ENCODE measurements at regions not wholly inside any gene's neighbourhood (a gene's known extent, or its start where the extent isn't known, plus 50 kb on each side); places are given as distances from the start of the nearest gene placed in this dataset.

GRCh38 chr5:81853030-81853357 lies 102.1 kb upstream of the SSBP2 start:
- H3K9me3 ChIP-seq (ENCODE audit: control extremely low read depth in 1 of 5, control insufficient read depth in 4 of 5, insufficient read depth in 2 of 5, low read depth in 1 of 5, low read length in 4 of 5): no peaks in the 10 kb centered on the region
- ChIA-PET CTCF (interaction anchor here (1.2 to 6.2 kb wide), 3 partner anchors 15 to 421 kb away, joined by 3 to 51 read pairs (median 4); no protein-coding TSS in a partner anchor), POLR2A (interaction anchor here (1.9 to 2.8 kb wide), 2 partner anchors 102 to 346 kb away, joined by 5 to 52 read pairs; partner anchors contain the start of gene SSBP2)
- WGBS (ENCODE audit: insufficient coverage): 75% methylated on average over 2 of the region's 6 CpGs
- no peaks in the 10 kb centered on the region for H3K36me3 ChIP-seq (ENCODE audit: control insufficient read depth in 4 of 4, insufficient read depth in 4 of 4, low read length in 3 of 4)
- H3K4me1 ChIP-seq (ENCODE audit: control extremely low read depth in 1 of 4, control insufficient read depth in 4 of 4, insufficient read depth in 4 of 4, low read length in 3 of 4): peaks cover 25 to 78% (median 60%) of the 10 kb centered on the region in 4 experiments
- H3K4me3 ChIP-seq (ENCODE audit: control insufficient read depth in 1 of 7, extremely low read depth in 1 of 7, insufficient read depth in 4 of 7, low read depth in 2 of 7, low read length in 6 of 7): peak overlapping the region in 5 of 7 experiments; percentile 52 to 80 (median 65)
- no peaks in the 10 kb centered on the region for H3K27me3 ChIP-seq (replicated peaks in 2 of 5; ENCODE audit: control insufficient read depth in 4 of 5, insufficient read depth in 5 of 5, low read length in 4 of 5)
- DNase-seq: no peak
- H3K27ac ChIP-seq (ENCODE audit: insufficient read depth in 1 of 2, low read depth in 1 of 2, low read length in 2 of 2, poor library complexity in 1 of 2, severe bottlenecking in 2 of 2): peak overlapping the region in 1 of 2 experiments; percentile 70

DNA sequence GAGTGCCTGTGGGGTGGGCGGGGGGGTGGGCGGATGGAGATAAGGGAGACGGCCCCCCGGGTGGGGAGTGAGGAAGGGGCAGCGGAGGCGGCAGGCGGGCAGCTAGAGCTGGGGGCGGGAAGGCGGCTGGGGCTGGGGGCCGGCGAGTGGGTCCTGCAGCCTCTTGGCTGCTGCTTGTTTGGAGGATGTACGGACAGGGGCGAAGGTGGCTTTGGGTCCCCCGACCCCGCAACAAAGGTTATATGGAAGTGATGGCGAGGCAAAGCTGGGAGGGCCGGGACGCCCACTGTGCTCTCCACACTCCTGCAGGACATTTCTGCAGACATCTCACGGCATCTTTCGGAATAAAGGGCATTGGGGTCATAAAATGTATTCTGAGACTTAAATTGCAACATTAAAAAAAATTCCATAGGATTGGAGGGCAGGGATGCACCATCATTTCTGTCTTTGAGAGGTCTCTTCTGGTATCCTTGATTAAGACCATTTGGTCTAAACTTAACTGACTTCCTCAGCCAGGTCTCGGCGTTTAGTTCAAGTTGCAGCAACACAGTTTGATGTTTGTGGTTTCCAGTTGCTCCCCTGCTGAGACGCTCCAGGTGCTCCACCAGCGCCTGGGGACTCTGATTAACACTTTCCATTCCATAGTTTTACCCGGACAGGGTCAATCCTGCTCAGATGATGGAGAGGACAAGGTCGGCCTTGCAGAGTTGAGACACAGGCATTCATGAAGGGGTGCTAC lies 101.6 kb upstream of the SSBP2 start:
- Histone ChIP-seq H3K4me1 (ENCODE audit: control extremely low read depth in 1 of 4, control insufficient read depth in 4 of 4, insufficient read depth in 4 of 4, low read length in 3 of 4) (peaks cover 26 to 78% (median 60%) of the 10 kb centered on the region in 4 experiments), H3K4me3 (ENCODE audit: control insufficient read depth in 1 of 7, extremely low read depth in 1 of 7, insufficient read depth in 4 of 7, low read depth in 2 of 7, low read length in 6 of 7) (peak overlapping the region in 6 of 7 experiments; percentile 62 to 80 (median 64)), H3K27ac (ENCODE audit: insufficient read depth in 1 of 2, low read depth in 1 of 2, low read length in 2 of 2, poor library complexity in 1 of 2, severe bottlenecking in 2 of 2) (peak overlapping the region; percentile 26 to 70), H3K9me3 (ENCODE audit: control extremely low read depth in 1 of 5, control insufficient read depth in 4 of 5, insufficient read depth in 2 of 5, low read depth in 1 of 5, low read length in 4 of 5) (no peaks in the 10 kb centered on the region), H3K27me3 (replicated peaks in 2 of 5; ENCODE audit: control insufficient read depth in 4 of 5, insufficient read depth in 5 of 5, low read length in 4 of 5) (no peaks in the 10 kb centered on the region), H3K36me3 (ENCODE audit: control insufficient read depth in 4 of 4, insufficient read depth in 4 of 4, low read length in 3 of 4) (no peaks in the 10 kb centered on the region)
- DNase-seq: peak in 2 of 3 donors; percentile 68 to 75
- CTCF ChIA-PET: interaction anchor here (1.1 to 6.2 kb wide), 10 partner anchors 10 to 421 kb away, joined by 3 to 56 read pairs (median 4); partner anchors contain the start of gene SSBP2
- 5% methylated on average over 15 of the region's 26 CpGs for WGBS (ENCODE audit: insufficient coverage)
- POLR2A ChIA-PET: interaction anchor here (0.6 to 2.8 kb wide), 3 partner anchors 101 to 345 kb away, joined by 3 to 52 read pairs (median 5); partner anchors contain the start of gene SSBP2

DNA sequence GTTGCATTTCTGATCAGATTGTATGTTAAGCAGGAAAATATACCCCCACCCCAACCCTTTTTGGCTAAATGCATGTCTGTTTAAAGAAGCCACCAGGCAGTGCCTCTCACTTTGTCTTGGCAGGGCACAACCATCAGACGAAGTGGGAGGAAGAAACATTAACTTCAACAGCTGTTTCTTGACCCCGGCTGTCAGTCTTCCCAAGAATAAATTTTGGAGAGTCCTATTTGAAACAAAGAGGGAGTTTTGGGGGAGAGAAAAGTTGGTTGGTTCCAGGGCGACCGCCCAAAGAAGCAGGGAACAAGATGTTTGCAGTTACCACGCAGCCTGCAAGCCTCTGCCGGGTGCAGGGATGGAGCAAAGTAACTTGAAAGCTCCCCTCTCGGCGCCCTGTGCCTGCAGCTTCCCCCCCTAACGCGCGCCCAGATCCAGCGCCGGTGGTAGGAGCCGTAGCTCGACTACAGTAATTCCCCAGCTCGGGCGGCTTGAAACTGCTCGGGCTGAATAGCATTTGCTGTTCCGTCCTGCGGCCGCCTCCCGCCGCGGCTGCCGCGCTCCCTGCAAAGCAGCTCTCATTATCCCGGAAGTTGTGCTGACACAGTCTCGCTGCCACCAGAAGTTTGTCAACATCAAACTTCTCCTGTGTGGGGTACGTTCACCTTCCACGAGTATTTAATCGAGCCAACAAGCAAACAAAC lies 100.7 kb upstream of the SSBP2 start:
- Histone ChIP-seq H3K4me3 (ENCODE audit: control insufficient read depth in 1 of 7, extremely low read depth in 1 of 7, insufficient read depth in 4 of 7, low read depth in 2 of 7, low read length in 6 of 7) (peak overlapping the region in 6 of 7 experiments; percentile 59 to 80 (median 64)), H3K4me1 (ENCODE audit: control extremely low read depth in 1 of 4, control insufficient read depth in 4 of 4, insufficient read depth in 4 of 4, low read length in 3 of 4) (peaks cover 26 to 70% (median 53%) of the 10 kb centered on the region in 4 experiments), H3K36me3 (ENCODE audit: control insufficient read depth in 4 of 4, insufficient read depth in 4 of 4, low read length in 3 of 4) (no peaks in the 10 kb centered on the region), H3K27me3 (replicated peaks in 2 of 5; ENCODE audit: control insufficient read depth in 4 of 5, insufficient read depth in 5 of 5, low read length in 4 of 5) (no peaks in the 10 kb centered on the region), H3K27ac (ENCODE audit: insufficient read depth in 1 of 2, low read depth in 1 of 2, low read length in 2 of 2, poor library complexity in 1 of 2, severe bottlenecking in 2 of 2) (peak overlapping the region; percentile 46 to 86), H3K9me3 (ENCODE audit: control extremely low read depth in 1 of 5, control insufficient read depth in 4 of 5, insufficient read depth in 2 of 5, low read depth in 1 of 5, low read length in 4 of 5) (no peaks in the 10 kb centered on the region)
- ChIA-PET CTCF (interaction anchor here (0.7 to 6.2 kb wide), 20 partner anchors 9 to 340 kb away, joined by 3 to 56 read pairs (median 4); partner anchors contain the start of gene SSBP2), POLR2A (interaction anchor here (0.6 to 2.8 kb wide), 3 partner anchors 100 to 344 kb away, joined by 3 to 52 read pairs (median 5); partner anchors contain the start of gene SSBP2)
- DNase-seq: peak; percentile 94 to 97 (median 96)
- WGBS (ENCODE audit: insufficient coverage): 0% methylated on average over 27 of the region's 31 CpGs

DNA sequence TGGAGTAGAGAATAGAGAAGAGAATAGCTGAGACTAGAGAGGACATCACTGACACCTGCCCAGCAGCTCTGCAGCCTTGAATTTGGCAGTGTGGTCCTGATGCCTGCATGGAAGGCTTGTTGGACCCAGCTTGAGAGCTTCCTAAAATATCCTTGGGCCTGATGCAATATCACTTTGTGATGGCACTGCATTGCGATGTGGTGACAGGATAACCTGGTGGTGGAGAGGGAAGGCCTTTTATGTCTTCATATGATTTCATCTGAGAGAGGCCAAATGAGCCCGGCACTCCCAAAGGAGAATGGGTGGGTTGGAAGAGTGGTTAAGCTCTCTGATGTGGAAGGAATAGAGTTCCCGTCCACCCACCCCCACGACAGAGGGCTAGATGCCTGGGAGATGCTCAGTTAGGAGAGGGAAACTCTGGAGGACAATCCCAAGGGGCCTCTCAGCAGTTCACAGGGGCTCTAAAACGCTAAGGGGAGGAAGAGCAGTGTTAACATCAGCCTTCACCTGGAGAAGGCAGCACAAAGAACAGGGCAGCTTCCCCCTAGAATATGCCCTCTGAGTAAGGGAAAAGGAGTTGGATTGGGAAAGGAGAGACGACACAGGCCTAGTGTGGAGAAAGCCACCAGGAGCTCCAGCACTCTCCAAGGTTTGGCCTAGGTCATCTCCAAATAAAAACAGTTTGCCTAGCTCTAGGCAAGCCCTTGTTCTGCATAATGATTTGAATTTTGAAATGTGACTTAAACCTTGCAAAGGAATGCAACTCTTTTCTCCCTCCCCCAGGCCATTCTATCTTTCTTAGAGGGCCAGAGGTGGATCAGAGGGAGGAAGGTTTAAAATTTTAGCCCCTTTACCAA lies 99.8 kb upstream of the SSBP2 start:
- H3K4me1 ChIP-seq (ENCODE audit: control extremely low read depth in 1 of 4, control insufficient read depth in 4 of 4, insufficient read depth in 4 of 4, low read length in 3 of 4): peaks cover 26 to 68% (median 53%) of the 10 kb centered on the region in 4 experiments
- H3K27ac ChIP-seq (ENCODE audit: insufficient read depth in 1 of 2, low read depth in 1 of 2, low read length in 2 of 2, poor library complexity in 1 of 2, severe bottlenecking in 2 of 2): peak overlapping the region; percentile 46 to 86
- peak overlapping the region in 4 of 7 experiments; percentile 59 to 80 (median 71) for H3K4me3 ChIP-seq (ENCODE audit: control insufficient read depth in 1 of 7, extremely low read depth in 1 of 7, insufficient read depth in 4 of 7, low read depth in 2 of 7, low read length in 6 of 7)
- ChIA-PET CTCF (interaction anchor here (0.7 to 6.2 kb wide), 24 partner anchors 8 to 339 kb away, joined by 3 to 56 read pairs (median 4); partner anchors contain the start of gene SSBP2), POLR2A (interaction anchor here (0.5 to 2.8 kb wide), 3 partner anchors 53 to 344 kb away, joined by 3 to 52 read pairs (median 5); partner anchors contain the start of gene SSBP2)
- 79% methylated on average over 5 of the region's 6 CpGs for WGBS (ENCODE audit: insufficient coverage)
- H3K27me3 ChIP-seq (replicated peaks in 2 of 5; ENCODE audit: control insufficient read depth in 4 of 5, insufficient read depth in 5 of 5, low read length in 4 of 5): no peaks in the 10 kb centered on the region
- H3K36me3 ChIP-seq (ENCODE audit: control insufficient read depth in 4 of 4, insufficient read depth in 4 of 4, low read length in 3 of 4): no peaks in the 10 kb centered on the region
- no peak for DNase-seq
- H3K9me3 ChIP-seq (ENCODE audit: control extremely low read depth in 1 of 5, control insufficient read depth in 4 of 5, insufficient read depth in 2 of 5, low read depth in 1 of 5, low read length in 4 of 5): no peaks in the 10 kb centered on the region

- 100% methylated on average over 3 of the region's 4 CpGs for WGBS (ENCODE audit: insufficient coverage)
- Histone ChIP-seq H3K4me1 (ENCODE audit: control extremely low read depth in 1 of 4, control insufficient read depth in 4 of 4, insufficient read depth in 4 of 4, low read length in 3 of 4) (peaks cover 26 to 60% (median 49%) of the 10 kb centered on the region in 4 experiments), H3K9me3 (ENCODE audit: control extremely low read depth in 1 of 5, control insufficient read depth in 4 of 5, insufficient read depth in 2 of 5, low read depth in 1 of 5, low read length in 4 of 5) (no peaks in the 10 kb centered on the region), H3K27ac (ENCODE audit: insufficient read depth in 1 of 2, low read depth in 1 of 2, low read length in 2 of 2, poor library complexity in 1 of 2, severe bottlenecking in 2 of 2) (peak overlapping the region in 1 of 2 experiments; percentile 86), H3K36me3 (ENCODE audit: control insufficient read depth in 4 of 4, insufficient read depth in 4 of 4, low read length in 3 of 4) (no peaks in the 10 kb centered on the region), H3K27me3 (replicated peaks in 2 of 5; ENCODE audit: control insufficient read depth in 4 of 5, insufficient read depth in 5 of 5, low read length in 4 of 5) (no peaks in the 10 kb centered on the region), H3K4me3 (ENCODE audit: control insufficient read depth in 1 of 7, extremely low read depth in 1 of 7, insufficient read depth in 4 of 7, low read depth in 2 of 7, low read length in 6 of 7) (no peak overlapping the region)
- ChIA-PET POLR2A (interaction anchor here (2.8 kb wide), 1 partner anchor 98 kb away, joined by 52 read pairs; the partner anchor contains the start of gene SSBP2), CTCF (interaction anchor here (0.7 to 6.2 kb wide), 12 partner anchors 12 to 335 kb away, joined by 3 to 56 read pairs (median 4); partner anchors contain the start of gene SSBP2)
- DNase-seq: peak in 1 of 3 donors; percentile 30
Observed at GRCh38 chr5:81849770-81850367, 99.0 kb upstream of the SSBP2 start.

Data from common myeloid progenitor, CD34-positive (primary cell).